ENCODE measurements at regions not wholly inside any gene's neighbourhood (a gene's known extent, or its start where the extent isn't known, plus 50 kb on each side); places are given as distances from the start of the nearest gene placed in this dataset.

DNA sequence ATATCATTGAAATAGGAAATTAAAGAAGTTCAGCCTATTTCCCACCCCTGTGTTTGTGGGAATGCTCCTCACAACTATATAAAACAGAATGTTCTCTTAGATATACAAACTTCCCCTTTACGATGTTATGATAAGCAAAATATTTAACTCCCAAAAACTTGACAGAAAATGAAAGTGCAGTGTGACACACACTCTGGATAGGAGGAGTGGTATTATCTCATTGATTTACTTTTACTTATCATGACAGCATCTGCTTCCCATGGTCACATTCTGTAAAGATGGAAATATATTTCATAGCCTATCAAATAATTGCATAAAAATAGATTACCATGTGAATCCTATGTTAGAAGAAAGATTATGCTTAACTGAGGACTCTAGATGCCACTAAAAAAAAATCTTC is 96.6 kb upstream of the STK17B start:
- no peak for TF ChIP-seq POLR2A (IDR thresholded peaks at IDR 0.05)
- TF ChIP-seq, protein P1, sequence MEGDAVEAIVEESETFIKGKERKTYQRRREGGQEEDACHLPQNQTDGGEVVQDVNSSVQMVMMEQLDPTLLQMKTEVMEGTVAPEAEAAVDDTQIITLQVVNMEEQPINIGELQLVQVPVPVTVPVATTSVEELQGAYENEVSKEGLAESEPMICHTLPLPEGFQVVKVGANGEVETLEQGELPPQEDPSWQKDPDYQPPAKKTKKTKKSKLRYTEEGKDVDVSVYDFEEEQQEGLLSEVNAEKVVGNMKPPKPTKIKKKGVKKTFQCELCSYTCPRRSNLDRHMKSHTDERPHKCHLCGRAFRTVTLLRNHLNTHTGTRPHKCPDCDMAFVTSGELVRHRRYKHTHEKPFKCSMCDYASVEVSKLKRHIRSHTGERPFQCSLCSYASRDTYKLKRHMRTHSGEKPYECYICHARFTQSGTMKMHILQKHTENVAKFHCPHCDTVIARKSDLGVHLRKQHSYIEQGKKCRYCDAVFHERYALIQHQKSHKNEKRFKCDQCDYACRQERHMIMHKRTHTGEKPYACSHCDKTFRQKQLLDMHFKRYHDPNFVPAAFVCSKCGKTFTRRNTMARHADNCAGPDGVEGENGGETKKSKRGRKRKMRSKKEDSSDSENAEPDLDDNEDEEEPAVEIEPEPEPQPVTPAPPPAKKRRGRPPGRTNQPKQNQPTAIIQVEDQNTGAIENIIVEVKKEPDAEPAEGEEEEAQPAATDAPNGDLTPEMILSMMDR (IDR thresholded peaks at IDR 0.05) = no peak

Measured in stomach (tissue), 4 donors.